Mesendoderm (in vitro differentiated cells): ENCODE measurements at regions not wholly inside any gene's neighbourhood (a gene's known extent, or its start where the extent isn't known, plus 50 kb on each side); places are given as distances from the start of the nearest gene placed in this dataset.

Experiments used
- DNase-seq: peaks from one replicate; pipeline ENCODE4 v3.0.0; 2013
- H2AK5ac ChIP-seq: 2 replicates; pipeline ENCODE4 v1.6.1; 2013; ENCODE audit warnings: low read length, inconsistent platforms
- H2BK120ac ChIP-seq: 2 replicates; pipeline ENCODE4 v1.6.1; 2013; ENCODE audit warnings: low read depth, mild to moderate bottlenecking, low read length, moderate library complexity, mixed read lengths
- H2BK15ac ChIP-seq: replicated peaks from 2 replicates; pipeline ENCODE4 v1.6.1; 2013; ENCODE audit warnings: low read depth, mild to moderate bottlenecking, moderate library complexity
- H2BK5ac ChIP-seq: 2 replicates; pipeline ENCODE4 v1.6.1; 2013; ENCODE audit warnings: low read length, inconsistent platforms
- H3K18ac ChIP-seq: 2 replicates; pipeline ENCODE4 v1.6.1; 2013; ENCODE audit warnings: mild to moderate bottlenecking, low read length, mixed read lengths
- H3K23ac ChIP-seq: one replicate; pipeline ENCODE4 v1.6.1; 2013; ENCODE audit warnings: low read length
- H3K27ac ChIP-seq: 2 replicates; pipeline ENCODE4 v1.5.1; 2013; ENCODE audit warnings: low read depth, mild to moderate bottlenecking, inconsistent platforms, low read length, moderate library complexity
- H3K27me3 ChIP-seq: 2 replicates; pipeline ENCODE4 v1.6.1; 2013; ENCODE audit warnings: low read length, control low read depth, mild to moderate bottlenecking, inconsistent platforms; ENCODE audit not compliant: insufficient read depth, poor library complexity
- H3K36me3 ChIP-seq: 2 replicates; pipeline ENCODE4 v1.6.1; 2013; ENCODE audit warnings: low read length, inconsistent platforms; ENCODE audit not compliant: control insufficient read depth, insufficient read depth
- H3K4ac ChIP-seq: one replicate; pipeline ENCODE4 v1.6.1; 2013; ENCODE audit warnings: low read depth, mild to moderate bottlenecking, low read length, moderate library complexity
- H3K4me1 ChIP-seq: 2 replicates; pipeline ENCODE4 v1.6.1; 2013; ENCODE audit warnings: low read depth, low read length, inconsistent platforms; ENCODE audit not compliant: control insufficient read depth
- H3K4me2 ChIP-seq: 2 replicates; pipeline ENCODE4 v1.6.1; 2013; ENCODE audit warnings: low read length
- H3K4me3 ChIP-seq: 2 replicates; pipeline ENCODE4 v1.5.1; 2013; ENCODE audit warnings: mild to moderate bottlenecking, low read length
- H3K56ac ChIP-seq: one replicate; pipeline ENCODE4 v1.6.1; 2013; ENCODE audit warnings: low read length
- H3K79me1 ChIP-seq: 2 replicates; pipeline ENCODE4 v1.6.1; 2013; ENCODE audit warnings: low read length, inconsistent platforms
- H3K79me2 ChIP-seq: 2 replicates; pipeline ENCODE4 v1.6.1; 2013; ENCODE audit warnings: mild to moderate bottlenecking, low read length; ENCODE audit not compliant: control insufficient read depth, insufficient read depth
- H3K9ac ChIP-seq: 2 replicates; pipeline ENCODE4 v1.6.1; 2013; ENCODE audit warnings: low read length, inconsistent platforms
- H4K5ac ChIP-seq: one replicate; pipeline ENCODE4 v1.6.1; 2013; ENCODE audit warnings: low read length
- H4K8ac ChIP-seq: one replicate; pipeline ENCODE4 v1.6.1; 2013; ENCODE audit warnings: low read depth, mild to moderate bottlenecking, control low read depth, low read length, moderate library complexity
- WGBS: extraction: QIAGEN DNeasy Blood & Tissue Kit; methylation state at CpG from one replicate; pipeline ENCODE4 v1.1.7; 2013; ENCODE audit warnings: low lambda C conversion rate, missing lambda C conversion rate; ENCODE audit not compliant: insufficient coverage; ENCODE audit errors: extremely low coverage; 5-methylcytosine and 5-hydroxymethylcytosine counted together

DNA sequence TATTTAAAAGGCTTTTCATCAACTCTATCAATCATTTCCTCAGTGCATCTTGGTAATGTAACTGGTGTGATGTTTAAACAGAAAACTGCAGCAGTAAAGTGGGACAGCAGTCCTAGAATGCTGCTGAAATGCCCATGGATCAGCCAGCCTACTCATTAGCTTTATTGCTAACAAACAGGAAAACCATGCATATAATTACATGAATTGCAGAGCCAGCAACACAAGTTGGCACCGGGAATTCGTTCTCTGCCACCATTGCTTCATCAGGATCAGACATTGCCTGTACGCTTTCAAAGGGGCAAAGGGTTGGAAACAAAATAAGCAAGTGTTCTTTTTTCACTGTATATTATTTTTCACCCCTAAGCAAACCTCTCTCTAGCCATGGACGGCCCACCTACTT lies 276.2 kb upstream of the LRRC7 start:
- Histone ChIP-seq H3K4me3 (no peak overlapping the region), H3K27ac (no peak overlapping the region), H3K23ac (no peak overlapping the region), H3K4ac (no peak overlapping the region), H2BK5ac (no peak overlapping the region), H3K79me1 (no peaks in the 10 kb centered on the region), H3K9ac (no peak overlapping the region), H4K8ac (no peak overlapping the region), H2BK120ac (no peak overlapping the region), H3K56ac (no peak overlapping the region), H3K18ac (no peak overlapping the region), H4K5ac (no peak overlapping the region), H3K27me3 (no peaks in the 10 kb centered on the region), H3K79me2 (no peaks in the 10 kb centered on the region), H2BK15ac (no peak overlapping the region), H3K36me3 (no peaks in the 10 kb centered on the region), H3K4me1 (no peaks in the 10 kb centered on the region), H2AK5ac (no peak overlapping the region), H3K4me2 (no peak overlapping the region)
- no peak for DNase-seq
- no CpG with 5 or more reads among the region's 4 CpGs for WGBS

DNA sequence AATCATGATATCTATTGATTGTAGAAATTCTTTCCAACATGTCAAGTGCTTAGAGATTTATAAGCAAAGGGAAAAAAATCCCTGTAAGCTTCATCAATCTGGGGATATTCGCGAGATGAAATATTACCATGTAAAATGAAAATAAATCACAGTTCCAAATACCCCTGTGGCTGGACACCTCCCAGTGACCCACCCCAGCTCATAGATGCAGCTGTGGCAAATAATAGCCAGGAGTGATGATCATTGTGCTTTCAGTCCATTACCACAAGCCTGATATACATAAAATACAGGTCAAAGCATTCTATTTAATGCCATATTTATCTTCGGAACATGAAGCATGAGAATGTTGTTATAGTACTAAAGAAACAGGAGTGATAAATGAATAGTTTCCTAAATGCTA lies 274.9 kb upstream of the LRRC7 start:
- no peak overlapping the region for H3K56ac ChIP-seq
- no peak overlapping the region for H3K4ac ChIP-seq
- no peak overlapping the region for H2BK15ac ChIP-seq
- no peak overlapping the region for H2BK5ac ChIP-seq
- no peaks in the 10 kb centered on the region for H3K79me2 ChIP-seq
- no peak overlapping the region for H3K23ac ChIP-seq
- no peaks in the 10 kb centered on the region for H3K4me1 ChIP-seq
- H3K4me2 ChIP-seq, result no peak overlapping the region
- H4K8ac ChIP-seq, result no peak overlapping the region
- no peak overlapping the region for H3K27ac ChIP-seq
- no peaks in the 10 kb centered on the region for H3K79me1 ChIP-seq
- no peak overlapping the region for H4K5ac ChIP-seq
- H3K18ac ChIP-seq, result no peak overlapping the region
- H2BK120ac ChIP-seq, result no peak overlapping the region
- no peak overlapping the region for H3K9ac ChIP-seq
- no peak for DNase-seq
- no CpG with 5 or more reads among the region's 3 CpGs for WGBS
- no peak overlapping the region for H3K4me3 ChIP-seq
- no peaks in the 10 kb centered on the region for H3K36me3 ChIP-seq
- no peaks in the 10 kb centered on the region for H3K27me3 ChIP-seq
- H2AK5ac ChIP-seq, result no peak overlapping the region

DNA sequence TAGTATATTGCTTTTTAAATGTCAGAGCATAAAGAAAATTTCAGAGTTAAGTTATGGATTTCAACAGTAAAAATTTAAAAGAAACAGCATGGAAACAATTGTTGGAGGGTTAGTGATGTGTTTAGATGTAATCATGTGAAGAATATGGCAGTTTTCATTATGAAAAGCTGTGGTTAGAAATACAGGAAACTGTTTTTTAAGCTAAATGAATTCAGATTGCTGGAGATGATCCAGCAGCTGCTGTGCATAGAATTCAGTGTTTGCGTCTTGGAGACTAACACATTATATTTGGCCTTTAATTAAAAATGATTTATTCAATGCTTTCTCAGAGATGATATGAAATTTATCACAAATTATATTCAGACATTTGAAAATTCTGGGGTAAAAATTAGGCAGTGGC lies 273.6 kb upstream of the LRRC7 start:
- Histone ChIP-seq H4K5ac (no peak overlapping the region), H3K4me3 (no peak overlapping the region), H3K4ac (no peak overlapping the region), H2BK120ac (no peak overlapping the region), H3K27me3 (no peaks in the 10 kb centered on the region), H2AK5ac (no peak overlapping the region), H3K4me1 (no peaks in the 10 kb centered on the region), H2BK15ac (no peak overlapping the region), H3K4me2 (no peak overlapping the region), H3K23ac (no peak overlapping the region), H4K8ac (no peak overlapping the region), H3K36me3 (no peaks in the 10 kb centered on the region), H2BK5ac (no peak overlapping the region), H3K18ac (no peak overlapping the region), H3K56ac (no peak overlapping the region), H3K27ac (no peak overlapping the region), H3K79me2 (no peaks in the 10 kb centered on the region), H3K9ac (no peak overlapping the region), H3K79me1 (no peaks in the 10 kb centered on the region)
- no CpG with 5 or more reads among the region's 1 CpG for WGBS
- DNase-seq, result no peak

GRCh38 chr1:69295265-69295664 lies 272.5 kb upstream of the LRRC7 start:
- Histone ChIP-seq H3K79me2 (no peaks in the 10 kb centered on the region), H3K27ac (no peak overlapping the region), H2AK5ac (no peak overlapping the region), H3K4me1 (no peaks in the 10 kb centered on the region), H3K4me2 (no peak overlapping the region), H2BK5ac (no peak overlapping the region), H3K4me3 (no peak overlapping the region), H3K36me3 (no peaks in the 10 kb centered on the region), H3K79me1 (no peaks in the 10 kb centered on the region), H2BK15ac (no peak overlapping the region), H3K4ac (no peak overlapping the region), H3K9ac (no peak overlapping the region), H4K8ac (no peak overlapping the region), H3K27me3 (no peaks in the 10 kb centered on the region), H3K18ac (no peak overlapping the region), H3K56ac (no peak overlapping the region), H4K5ac (no peak overlapping the region), H2BK120ac (no peak overlapping the region), H3K23ac (no peak overlapping the region)
- WGBS, result no CpG with 5 or more reads among the region's 2 CpGs
- DNase-seq, result no peak

- Histone ChIP-seq H3K4ac (no peak overlapping the region), H3K36me3 (no peaks in the 10 kb centered on the region), H3K79me2 (no peaks in the 10 kb centered on the region), H2BK120ac (no peak overlapping the region), H4K5ac (no peak overlapping the region), H3K18ac (no peak overlapping the region), H3K9ac (no peak overlapping the region), H3K4me2 (no peak overlapping the region), H3K4me1 (no peaks in the 10 kb centered on the region), H3K23ac (no peak overlapping the region), H3K27ac (no peak overlapping the region), H2BK5ac (no peak overlapping the region), H3K56ac (no peak overlapping the region), H2BK15ac (no peak overlapping the region), H3K79me1 (no peaks in the 10 kb centered on the region), H3K4me3 (no peak overlapping the region), H4K8ac (no peak overlapping the region), H3K27me3 (no peaks in the 10 kb centered on the region), H2AK5ac (no peak overlapping the region)
- no CpG with 5 or more reads among the region's 7 CpGs for WGBS
- peak; percentile 65 for DNase-seq
These were observed 262.1 kb upstream of the LRRC7 start for GRCh38 chr1:69305621-69306020.

DNA sequence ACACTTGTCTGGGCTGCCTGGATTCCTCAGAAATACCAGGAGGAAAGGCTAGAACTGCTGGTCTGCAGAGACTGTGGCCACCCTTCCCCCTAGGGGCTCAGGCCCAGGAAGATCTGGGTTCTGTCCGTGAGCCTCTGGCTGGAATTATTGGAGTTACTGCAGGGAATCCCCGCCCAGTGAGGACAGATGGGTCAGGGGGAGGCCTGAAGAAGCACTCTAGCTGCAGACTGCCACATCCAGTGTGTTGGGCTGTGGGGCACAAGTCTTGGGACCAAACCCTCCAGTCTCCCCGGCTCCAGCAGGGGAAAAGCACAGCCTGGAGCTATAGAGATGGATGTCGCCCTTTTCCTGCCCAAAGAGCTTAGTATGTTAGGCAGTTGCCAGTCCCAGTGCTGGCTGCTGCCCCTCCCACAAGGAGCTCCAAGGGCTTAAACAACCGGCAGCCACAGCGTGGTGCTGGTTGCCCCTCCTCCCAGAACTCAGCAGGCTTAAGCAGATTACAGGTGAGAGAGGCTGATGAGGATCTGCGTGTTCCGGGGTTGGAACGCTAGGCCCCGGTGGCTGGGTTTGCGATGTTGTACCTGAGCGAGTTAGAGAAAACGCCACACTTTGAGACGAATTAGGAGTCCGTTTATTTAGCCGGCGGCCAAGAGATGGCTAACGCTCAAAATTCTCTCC lies 255.5 kb upstream of the LRRC7 start:
- Histone ChIP-seq H3K27ac (peak overlapping the region; percentile 87), H3K79me1 (no peaks in the 10 kb centered on the region), H3K23ac (no peak overlapping the region), H3K4me3 (no peak overlapping the region), H4K5ac (no peak overlapping the region), H3K18ac (peak overlapping the region; percentile 53), H2BK120ac (peak overlapping the region; percentile 30), H2BK5ac (peak overlapping the region; percentile 36), H2BK15ac (no peak overlapping the region), H2AK5ac (no peak overlapping the region), H3K79me2 (no peaks in the 10 kb centered on the region), H3K4ac (peak overlapping the region; percentile 75), H3K27me3 (no peaks in the 10 kb centered on the region), H3K56ac (peak overlapping the region; percentile 52), H4K8ac (no peak overlapping the region), H3K4me1 (peaks cover 4% of the 10 kb centered on the region), H3K4me2 (no peak overlapping the region), H3K36me3 (no peaks in the 10 kb centered on the region), H3K9ac (peak overlapping the region; percentile 35)
- no CpG with 5 or more reads among the region's 18 CpGs for WGBS
- DNase-seq, result peak; percentile 90
